Thyroid gland (tissue), 4 donors: ENCODE measurements at regions not wholly inside any gene's neighbourhood (a gene's known extent, or its start where the extent isn't known, plus 50 kb on each side); places are given as distances from the start of the nearest gene placed in this dataset.

ENCODE experiments used
- DNase-seq, 2 donors: peaks; one replicate each; pipeline ENCODE4 v3.0.0-alpha.2; 2019
- H3K27ac ChIP-seq, 3 donors: fragments of 200-600 bp; sonication (generic); 1 replicate in 2 of 3; 2 replicates in 1 of 3; pipeline ENCODE4 v1.5.1; 2016 to 2019; ENCODE audit warnings: mild to moderate bottlenecking in 1 of 3, moderate library complexity in 1 of 3
- H3K27me3 ChIP-seq: fragments of 200-600 bp; sonication (generic); one replicate; pipeline ENCODE4 v1.5.1; 2019
- H3K36me3 ChIP-seq, 2 donors: fragments of 200-600 bp; sonication (generic); one replicate each; pipeline ENCODE4 v1.5.1; 2016 to 2019
- H3K4me1 ChIP-seq, 2 donors: fragments of 200-600 bp; sonication (generic); one replicate each; pipeline ENCODE4 v1.5.1; 2017 to 2019
- H3K4me3 ChIP-seq, 3 donors: fragments of 200-600 bp; sonication (generic); replicated peaks in 1 of 3; 1 replicate in 2 of 3; 2 replicates in 1 of 3; pipeline ENCODE4 v1.5.1; 2016; ENCODE audit warnings: mild to moderate bottlenecking in 1 of 3
- H3K9me3 ChIP-seq: fragments of 200-600 bp; sonication (generic); one replicate; pipeline ENCODE4 v1.5.1; 2017
- CTCF ChIP-seq, 6 experiments: fragments of 200-600 bp in 3 of 6; fragments of 450-650 bp in 3 of 6; sonication (generic) in 3 of 6; IDR thresholded peaks; one replicate each; pipeline ENCODE4 v1.5.1; 2016 to 2019; ENCODE audit warnings: antibody characterized with exemption in 6 of 6, mild to moderate bottlenecking in 2 of 6, inconsistent platforms in 1 of 6, moderate library complexity in 1 of 6
- POLR2A ChIP-seq, 2 donors: fragments of 450-650 bp; IDR thresholded peaks; one replicate each; pipeline ENCODE4 v1.6.1; 2017; ENCODE audit warnings: antibody characterized with exemption in 2 of 2, mild to moderate bottlenecking in 2 of 2, moderate library complexity in 1 of 2
- WGBS, 2 donors: methylation state at CpG; one replicate each; pipeline ENCODE4 v1.1.5; 2017; 5-methylcytosine and 5-hydroxymethylcytosine counted together
- intact Hi-C: fragments of 100-400 bp; cut with DNase I; formaldehyde crosslinking; loops from one replicate; pipeline ENCODE4 v1.15.1; 2023

GRCh38 chr5:146993876-146994530 lies 115.4 kb upstream of the PPP2R2B start:
- intact Hi-C loops, result no loop called here
- DNase-seq, result peak in 1 of 2 donors; percentile 5
- TF ChIP-seq POLR2A (IDR thresholded peaks at IDR 0.05) (no peak), CTCF (IDR thresholded peaks at IDR 0.05) (no peak)
- no peaks in the 10 kb centered on the region for H3K36me3 ChIP-seq
- H3K9me3 ChIP-seq, result no peaks in the 10 kb centered on the region
- no peaks in the 10 kb centered on the region for H3K27me3 ChIP-seq
- WGBS, 2 donors, result 70 to 73% methylated on average over 4 of the region's 4 CpGs
- peaks cover 0 to 7% of the 10 kb centered on the region in 2 donors for H3K4me1 ChIP-seq
- H3K4me3 ChIP-seq, result no peak overlapping the region
- no peak overlapping the region for H3K27ac ChIP-seq

GRCh38 chr5:146995878-146996277 lies 117.3 kb upstream of the PPP2R2B start:
- Histone ChIP-seq H3K4me1 (peaks cover 0 to 7% of the 10 kb centered on the region in 2 donors), H3K36me3 (no peaks in the 10 kb centered on the region), H3K9me3 (no peaks in the 10 kb centered on the region), H3K27ac (no peak overlapping the region), H3K27me3 (no peaks in the 10 kb centered on the region), H3K4me3 (no peak overlapping the region)
- intact Hi-C loops, result no loop called here
- DNase-seq, result no peak
- TF ChIP-seq POLR2A (IDR thresholded peaks at IDR 0.05) (no peak), CTCF (IDR thresholded peaks at IDR 0.05) (no peak)
- 93 to 95% methylated on average over 1 of the region's 1 CpG for WGBS, 2 donors

GRCh38 chr5:147015405-147015804 lies 136.8 kb upstream of the PPP2R2B start:
- no peak overlapping the region for H3K27ac ChIP-seq
- TF ChIP-seq POLR2A (IDR thresholded peaks at IDR 0.05) (no peak), CTCF (IDR thresholded peaks at IDR 0.05) (peak in 1 of 6 experiments; percentile 17)
- H3K27me3 ChIP-seq, result no peaks in the 10 kb centered on the region
- H3K4me1 ChIP-seq, result peaks cover 4 to 17% of the 10 kb centered on the region in 2 donors
- intact Hi-C loops, result no loop called here
- no peaks in the 10 kb centered on the region for H3K9me3 ChIP-seq
- no peaks in the 10 kb centered on the region for H3K36me3 ChIP-seq
- H3K4me3 ChIP-seq, result no peak overlapping the region
- 66 to 70% methylated on average over 3 of the region's 3 CpGs for WGBS, 2 donors
- DNase-seq, result no peak

- Histone ChIP-seq H3K4me3 (no peak overlapping the region), H3K4me1 (peaks cover 4 to 17% of the 10 kb centered on the region in 2 donors), H3K9me3 (no peaks in the 10 kb centered on the region), H3K27me3 (no peaks in the 10 kb centered on the region), H3K27ac (peak overlapping the region in 1 of 3 donors; percentile 14), H3K36me3 (no peaks in the 10 kb centered on the region)
- no peak for TF ChIP-seq CTCF (IDR thresholded peaks at IDR 0.05)
- TF ChIP-seq POLR2A (IDR thresholded peaks at IDR 0.05), result no peak
- 10 to 14% methylated on average over 3 of the region's 3 CpGs for WGBS, 2 donors
- DNase-seq, result no peak
- intact Hi-C loops, result no loop called here
These were observed 138.6 kb upstream of the PPP2R2B start for GRCh38 chr5:147017191-147017590.

- Histone ChIP-seq H3K36me3 (no peaks in the 10 kb centered on the region), H3K27me3 (no peaks in the 10 kb centered on the region), H3K4me1 (peaks cover 4 to 17% of the 10 kb centered on the region in 2 donors), H3K4me3 (no peak overlapping the region), H3K27ac (peak overlapping the region in 1 of 3 donors; percentile 14), H3K9me3 (no peaks in the 10 kb centered on the region)
- no peak for DNase-seq
- TF ChIP-seq CTCF (IDR thresholded peaks at IDR 0.05) (no peak), POLR2A (IDR thresholded peaks at IDR 0.05) (no peak)
- intact Hi-C loops, result no loop called here
These were observed 139.1 kb upstream of the PPP2R2B start for GRCh38 chr5:147017621-147018020.
